H1 (cell line): ENCODE measurements at regions not wholly inside any gene's neighbourhood (a gene's known extent, or its start where the extent isn't known, plus 50 kb on each side); places are given as distances from the start of the nearest gene placed in this dataset.

Experiments used
- CTCF ChIA-PET: fragments of 300-600 bp; sonication (Branson Sonifier 250); formaldehyde crosslinking; loops from one replicate; lab custom pipeline; 2021; ENCODE audit not compliant: partially characterized antibody; lab: Charles Lee
- POLR2A ChIA-PET: fragments of 300-600 bp; sonication (Branson Sonifier 250); formaldehyde crosslinking; loops from one replicate; lab custom pipeline; 2021; ENCODE audit warnings: inconsistent platforms; ENCODE audit not compliant: partially characterized antibody; lab: Charles Lee
- DNase-seq, 2 experiments: peaks; one replicate each; pipeline versions ENCODE4 v3.0.0 to v3.0.0-alpha.2; 2010 to 2022; ENCODE audit warnings: low spot score in 2 of 2, low read depth in 1 of 2, mixed read lengths in 1 of 2
- FAIRE-seq: peaks from 2 replicates; lab custom pipeline; 2011; peaks lifted over from hg19 to GRCh38; lab: Jason Lieb, UNC
- H2AFZ ChIP-seq: 2 replicates; pipeline ENCODE4 v1.8.1; 2012; ENCODE audit warnings: low read length, inconsistent platforms
- H2AK5ac ChIP-seq: 2 replicates; pipeline ENCODE4 v1.6.1; 2013; ENCODE audit warnings: low read depth, low read length
- H2BK120ac ChIP-seq: replicated peaks from 2 replicates; pipeline ENCODE3; 2013; ENCODE audit warnings: low read depth, low read length, inconsistent platforms
- H2BK12ac ChIP-seq: 2 replicates; pipeline ENCODE4 v1.6.1; 2013; ENCODE audit warnings: low read depth, low read length
- H2BK15ac ChIP-seq: 2 replicates; pipeline ENCODE4 v1.6.1; 2013; ENCODE audit warnings: low read length
- H2BK20ac ChIP-seq: 2 replicates; pipeline ENCODE4 v1.6.1; 2013; ENCODE audit warnings: low read length
- H2BK5ac ChIP-seq: 2 replicates; pipeline ENCODE4 v1.6.1; 2013; ENCODE audit warnings: low read depth, low read length
- H3K14ac ChIP-seq: 2 replicates; pipeline ENCODE4 v1.6.1; 2013; ENCODE audit warnings: inconsistent platforms; ENCODE audit not compliant: insufficient read length
- H3K18ac ChIP-seq: 2 replicates; pipeline ENCODE4 v1.6.1; 2013; ENCODE audit warnings: low read length; ENCODE audit errors: extremely low read depth
- H3K23ac ChIP-seq: 2 replicates; pipeline ENCODE4 v1.6.1; 2013; ENCODE audit warnings: inconsistent platforms; ENCODE audit not compliant: insufficient read length
- H3K23me2 ChIP-seq: 2 replicates; pipeline ENCODE4 v1.6.1; 2013; ENCODE audit warnings: low read depth, low read length
- H3K27ac ChIP-seq: 2 replicates; pipeline ENCODE4 v1.6.1; 2011; ENCODE audit warnings: low read depth, low read length, inconsistent platforms
- H3K27me3 ChIP-seq, 4 experiments: replicated peaks in 1 of 4; 1 replicate in 1 of 4; 2 replicates in 3 of 4; pipeline versions ENCODE4 v1.6.1 to v1.8.1; 2011 to 2013; ENCODE audit warnings: low read length in 3 of 4, mild to moderate bottlenecking in 3 of 4, inconsistent platforms in 2 of 4, mixed read lengths in 2 of 4, moderate library complexity in 1 of 4; ENCODE audit not compliant: control insufficient read depth in 3 of 4, insufficient read depth in 3 of 4; ENCODE audit errors: extremely low read depth in 1 of 4
- H3K36me3 ChIP-seq, 4 experiments: 2 replicates each; pipeline versions ENCODE4 v1.6.1 to v1.8.1; 2011 to 2013; ENCODE audit warnings: mild to moderate bottlenecking in 4 of 4, low read length in 3 of 4, moderate library complexity in 2 of 4, control low read depth in 1 of 4, inconsistent platforms in 1 of 4; ENCODE audit not compliant: insufficient read depth in 4 of 4, control insufficient read depth in 2 of 4
- H3K4ac ChIP-seq: replicated peaks from 2 replicates; pipeline ENCODE3; 2013; ENCODE audit warnings: low read length, low read depth, mixed read lengths, inconsistent platforms; ENCODE audit not compliant: insufficient read length
- H3K4me1 ChIP-seq, 4 experiments: replicated peaks in 1 of 4; 1 replicate in 1 of 4; 2 replicates in 3 of 4; pipeline versions ENCODE4 v1.6.1 to v1.8.1; 2011 to 2013; ENCODE audit warnings: low read length in 3 of 4, inconsistent platforms in 2 of 4, mixed read lengths in 1 of 4; ENCODE audit not compliant: insufficient read depth in 4 of 4, control insufficient read depth in 3 of 4
- H3K4me2 ChIP-seq, 2 experiments: 2 replicates each; pipeline versions ENCODE4 v1.6.1 to v1.8.1; 2011 to 2013; ENCODE audit warnings: low read depth in 2 of 2, low read length in 2 of 2, control low read depth in 1 of 2, inconsistent platforms in 1 of 2, mild to moderate bottlenecking in 1 of 2; ENCODE audit not compliant: insufficient read depth in 1 of 2
- H3K4me3 ChIP-seq, 4 experiments: fragments of 200-600, 300-600 bp in 1 of 4; sonication (generic), shearing (Covaris generic), sonication (Bioruptor Twin) in 1 of 4; 2 replicates each; pipeline versions ENCODE4 v1.5.1 to v1.8.1; 2011 to 2016; ENCODE audit warnings: low read length in 4 of 4, low read depth in 3 of 4, control low read depth in 2 of 4, inconsistent platforms in 2 of 4, mild to moderate bottlenecking in 2 of 4, mixed read lengths in 1 of 4, moderate library complexity in 1 of 4; ENCODE audit not compliant: insufficient read depth in 2 of 4; ENCODE audit errors: extremely low read depth in 1 of 4
- H3K56ac ChIP-seq: replicated peaks from 2 replicates; pipeline ENCODE3; 2013; ENCODE audit warnings: low read depth, mild to moderate bottlenecking, mixed read lengths, low read length, inconsistent platforms; ENCODE audit not compliant: insufficient read length
- H3K79me1 ChIP-seq: 2 replicates; pipeline ENCODE4 v1.6.1; 2013; ENCODE audit warnings: low read depth, low read length, control low read depth
- H3K79me2 ChIP-seq, 2 experiments: 2 replicates each; pipeline versions ENCODE4 v1.6.1 to v1.8.1; 2012 to 2013; ENCODE audit warnings: low read length in 2 of 2, mild to moderate bottlenecking in 2 of 2, inconsistent platforms in 1 of 2; ENCODE audit not compliant: insufficient read depth in 2 of 2, control insufficient read depth in 1 of 2
- H3K9ac ChIP-seq, 4 experiments: replicated peaks in 1 of 4; 1 replicate in 1 of 4; 2 replicates in 3 of 4; pipeline versions ENCODE4 v1.6.1 to v1.8.1; 2011 to 2013; ENCODE audit warnings: low read depth in 3 of 4, low read length in 3 of 4, control low read depth in 2 of 4, mild to moderate bottlenecking in 2 of 4, moderate library complexity in 2 of 4, inconsistent platforms in 1 of 4; ENCODE audit errors: extremely low read depth in 1 of 4
- H3K9me3 ChIP-seq, 2 experiments: 2 replicates each; pipeline versions ENCODE4 v1.6.1 to v1.8.1; 2012 to 2013; ENCODE audit warnings: mild to moderate bottlenecking in 2 of 2, moderate library complexity in 2 of 2, control low read depth in 1 of 2, inconsistent platforms in 1 of 2, low read depth in 1 of 2, low read length in 1 of 2, mixed read lengths in 1 of 2; ENCODE audit not compliant: insufficient read depth in 2 of 2
- H4K20me1 ChIP-seq, 2 experiments: replicated peaks in 1 of 2; 2 replicates each; pipeline versions ENCODE3 to v1.8.1; 2011 to 2013; ENCODE audit warnings: inconsistent platforms in 2 of 2, low read length in 2 of 2, mild to moderate bottlenecking in 1 of 2; ENCODE audit not compliant: insufficient read depth in 2 of 2, control insufficient read depth in 1 of 2
- H4K5ac ChIP-seq: 2 replicates; pipeline ENCODE4 v1.6.1; 2013; ENCODE audit warnings: low read length, low read depth, mixed read lengths, inconsistent platforms; ENCODE audit not compliant: insufficient read length
- H4K8ac ChIP-seq: 2 replicates; pipeline ENCODE4 v1.8.0; 2013; ENCODE audit warnings: mild to moderate bottlenecking, moderate library complexity, low read length, inconsistent platforms; ENCODE audit not compliant: insufficient read depth; ENCODE audit errors: extremely low read depth
- H4K91ac ChIP-seq: replicated peaks from 2 replicates; pipeline ENCODE3; 2013; ENCODE audit warnings: low read length, mixed read lengths, inconsistent platforms; ENCODE audit not compliant: insufficient read length
- CBX8 ChIP-seq: fragments of 300-800, 300-1000 bp; sonication (generic); IDR thresholded peaks from 2 replicates; pipeline ENCODE4 v1.7.1; 2016; ENCODE audit warnings: low read depth, low read length, borderline replicate concordance
- EP300 ChIP-seq, 2 experiments: IDR thresholded peaks; 1 replicate in 1 of 2; 2 replicates in 1 of 2; pipeline ENCODE4 v1.6.1; 2011 to 2012; ENCODE audit warnings: low read depth in 2 of 2, low read length in 2 of 2, mild to moderate bottlenecking in 2 of 2, borderline replicate concordance in 1 of 2, inconsistent platforms in 1 of 2, moderate library complexity in 1 of 2
- GTF2F1 ChIP-seq: IDR thresholded peaks from 2 replicates; pipeline ENCODE4 v1.6.1; 2012; ENCODE audit warnings: low read depth, low read length, improper control_type of control experiment, borderline replicate concordance
- JUND ChIP-seq: IDR thresholded peaks from 2 replicates; pipeline ENCODE4 v1.6.1; 2011; ENCODE audit warnings: mild to moderate bottlenecking, improper control_type of control experiment, low read length
- KDM1A ChIP-seq: fragments of 200-600, 300-600 bp; sonication (generic); IDR thresholded peaks from 2 replicates; pipeline ENCODE4 v1.7.1; 2016; ENCODE audit warnings: mild to moderate bottlenecking, low read length, borderline replicate concordance
- MAX ChIP-seq: IDR thresholded peaks from 2 replicates; pipeline ENCODE4 v1.6.1; 2012; ENCODE audit warnings: inconsistent platforms
- POLR2A ChIP-seq, 2 experiments: IDR thresholded peaks; 1 replicate in 1 of 2; 2 replicates in 1 of 2; pipeline ENCODE4 v1.6.1; 2011; ENCODE audit warnings: low read depth in 2 of 2, low read length in 2 of 2, mild to moderate bottlenecking in 2 of 2; ENCODE audit errors: control extremely low read depth in 1 of 2
- RFX5 ChIP-seq: IDR thresholded peaks from 2 replicates; pipeline ENCODE4 v1.6.1; 2011; ENCODE audit warnings: low read depth, low read length, improper control_type of control experiment, borderline replicate concordance
- SP2 ChIP-seq: IDR thresholded peaks from 2 replicates; pipeline ENCODE4 v1.6.1; 2012; ENCODE audit warnings: mild to moderate bottlenecking, low read length, inconsistent platforms
- TCF12 ChIP-seq: IDR thresholded peaks from 2 replicates; pipeline ENCODE4 v1.6.1; 2011; ENCODE audit warnings: low read depth, mild to moderate bottlenecking, low read length
- WGBS, 2 experiments: shearing (Covaris generic) in 1 of 2; methylation state at CpG; one replicate each; pipeline versions ENCODE4 v1.1.6 to v1.1.7; 2013 to 2015; ENCODE audit warnings: low lambda C conversion rate in 2 of 2, mixed read lengths in 2 of 2, inconsistent platforms in 1 of 2, low coverage in 1 of 2, missing lambda C conversion rate in 1 of 2; ENCODE audit not compliant: insufficient replicate concordance in 2 of 2, insufficient coverage in 1 of 2, insufficient read length in 1 of 2; ENCODE audit errors: extremely low coverage in 1 of 2, missing lambda C conversion rate in 1 of 2; 5-methylcytosine and 5-hydroxymethylcytosine counted together

GRCh38 chr4:128393101-128393704 is 105.6 kb upstream of the PGRMC2 start:
- no peak overlapping the region for H3K27ac ChIP-seq
- no peaks in the 10 kb centered on the region for H3K79me2 ChIP-seq
- no peak overlapping the region for H3K56ac ChIP-seq
- no peaks in the 10 kb centered on the region for H3K4me1 ChIP-seq
- no peak overlapping the region for H3K14ac ChIP-seq
- DNase-seq (no peak), FAIRE-seq (no peak)
- H3K4ac ChIP-seq, result no peak overlapping the region
- ChIA-PET POLR2A (no interaction called here), CTCF (interaction anchor here (0.7 to 2.4 kb wide), 5 partner anchors 12 to 203 kb away, joined by 3 to 9 read pairs (median 3); no protein-coding TSS in a partner anchor)
- H2BK5ac ChIP-seq, result no peak overlapping the region
- H2BK120ac ChIP-seq, result no peak overlapping the region
- no peaks in the 10 kb centered on the region for H3K9me3 ChIP-seq
- H3K36me3 ChIP-seq, result no peaks in the 10 kb centered on the region
- no peak overlapping the region for H3K23ac ChIP-seq
- H2BK20ac ChIP-seq, result no peak overlapping the region
- no peak overlapping the region for H3K4me3 ChIP-seq
- no peak overlapping the region for H4K91ac ChIP-seq
- no peak overlapping the region for H3K18ac ChIP-seq
- no peaks in the 10 kb centered on the region for H4K20me1 ChIP-seq
- H3K79me1 ChIP-seq, result no peaks in the 10 kb centered on the region
- H4K5ac ChIP-seq, result no peak overlapping the region
- no peak overlapping the region for H3K4me2 ChIP-seq
- no peak overlapping the region for H2BK15ac ChIP-seq
- WGBS, 2 experiments, result 84% methylated on average over 6 of the region's 6 CpGs; no CpG with 5 or more reads in 1 of the 2 experiments
- H2AK5ac ChIP-seq, result no peak overlapping the region
- H3K23me2 ChIP-seq, result no peaks in the 10 kb centered on the region
- no peak overlapping the region for H4K8ac ChIP-seq
- H3K9ac ChIP-seq, result no peak overlapping the region
- no peak overlapping the region for H2AFZ ChIP-seq
- H2BK12ac ChIP-seq, result no peak overlapping the region
- no peaks in the 10 kb centered on the region for H3K27me3 ChIP-seq
- no peak for TF ChIP-seq CBX8
- no peak for TF ChIP-seq POLR2A (IDR thresholded peaks at IDR 0.05; ENCODE audit: control extremely low read depth in 1 of 2, low read depth in 2 of 2, low read length in 2 of 2)
- no peak for TF ChIP-seq JUND
- no peak for TF ChIP-seq RFX5
- no peak for TF ChIP-seq MAX
- no peak for TF ChIP-seq KDM1A
- no peak for TF ChIP-seq EP300 (IDR thresholded peaks at IDR 0.05; ENCODE audit: borderline replicate concordance in 1 of 2, low read depth in 2 of 2, low read length in 2 of 2)
- TF ChIP-seq SP2, result no peak
- TF ChIP-seq GTF2F1, result no peak
- no peak for TF ChIP-seq TCF12
